ENCODE measurements at regions not wholly inside any gene's neighbourhood (a gene's known extent, or its start where the extent isn't known, plus 50 kb on each side); places are given as distances from the start of the nearest gene placed in this dataset.

GRCh38 chr4:110735686-110736085 is 112.8 kb upstream of the PITX2 start:
- Histone ChIP-seq H2AFZ (ENCODE audit: low read depth, low read length) (no peak overlapping the region), H3K9ac (ENCODE audit: insufficient read depth in 1 of 2, low read depth in 2 of 2, low read length in 2 of 2) (no peak overlapping the region), H3K9me1 (ENCODE audit: control insufficient read depth, insufficient read depth, low read length) (no peaks in the 10 kb centered on the region), H3K4me3 (no peak overlapping the region), H3K9me3 (replicated peaks; ENCODE audit: control insufficient read depth, insufficient read depth, low read depth, low read length) (no peaks in the 10 kb centered on the region; the same call in 1 of the 2 replicates), H3K27ac (ENCODE audit: extremely low read depth, low read depth, low read length) (no peak overlapping the region), H3K4me1 (replicated peaks in 1 of 2; ENCODE audit: control insufficient read depth in 2 of 2, insufficient read depth in 2 of 2, low read length in 2 of 2) (no peaks in the 10 kb centered on the region), H3K4me2 (ENCODE audit: insufficient read depth, low read length) (no peak overlapping the region), H3K27me3 (ENCODE audit: control insufficient read depth in 2 of 2, insufficient read depth in 2 of 2, low read length in 2 of 2) (no peaks in the 10 kb centered on the region), H3K79me2 (ENCODE audit: control insufficient read depth, insufficient read depth, low read length) (no peaks in the 10 kb centered on the region), H3K36me3 (ENCODE audit: control insufficient read depth, insufficient read depth, low read length) (no peaks in the 10 kb centered on the region), H4K20me1 (replicated peaks; ENCODE audit: control insufficient read depth, insufficient read depth, low read length) (no peaks in the 10 kb centered on the region)
- intact Hi-C loops (cut with micrococcal nuclease) (no loop called here), in situ Hi-C loops (cut with MboI) (no loop called here)
- 0% methylated on average over 1 of the region's 1 CpG for WGBS (ENCODE audit: insufficient coverage, low coverage, missing lambda C conversion rate)
- ChIA-PET POLR2A (no interaction called here), CTCF (ENCODE audit: low intra/inter-chr PET ratio) (no interaction called here)
- FAIRE-seq (no peak), ATAC-seq (no peak), DNase-seq (ENCODE audit: extremely low read depth in 1 of 4, low spot score in 3 of 4) (no peak)
- BruUV-seq (replicated peaks) = no TSS peak
- no peak for TF ChIP-seq HIVEP1 (CRISPR knock-in tag; IDR thresholded peaks at IDR 0.05)
- TF ChIP-seq ZNF75A (CRISPR knock-in tag; IDR thresholded peaks at IDR 0.05) = no peak
- TF ChIP-seq HMGN3 (IDR thresholded peaks at IDR 0.05; ENCODE audit: borderline replicate concordance, extremely low read depth, insufficient read length, low read depth, low read length) = no peak
- no peak for TF ChIP-seq CHD4 (IDR thresholded peaks at IDR 0.05; ENCODE audit: insufficient read depth, insufficient replicate concordance, low read depth, low read length, poor library complexity, severe bottlenecking)
- no peak for TF ChIP-seq NCOR1 (IDR thresholded peaks at IDR 0.05)
- TF ChIP-seq MYBL2 (IDR thresholded peaks at IDR 0.05; ENCODE audit: low read depth) = no peak
- TF ChIP-seq MYBL2 (CRISPR knock-in tag; IDR thresholded peaks at IDR 0.05; ENCODE audit: borderline replicate concordance) = no peak
- TF ChIP-seq ZNF77 (CRISPR knock-in tag; IDR thresholded peaks at IDR 0.05) = no peak
- TF ChIP-seq ZNF695 (CRISPR knock-in tag; IDR thresholded peaks at IDR 0.05) = no peak
- no peak for TF ChIP-seq ZNF224 (CRISPR knock-in tag; IDR thresholded peaks at IDR 0.05)
- TF ChIP-seq POLR2G (IDR thresholded peaks at IDR 0.05; ENCODE audit: low read depth, low read length) = no peak
- no peak for TF ChIP-seq BHLHE40 (IDR thresholded peaks at IDR 0.05; ENCODE audit: low read length)
